OCI-LY3 (cell line): ENCODE measurements at regions not wholly inside any gene's neighbourhood (a gene's known extent, or its start where the extent isn't known, plus 50 kb on each side); places are given as distances from the start of the nearest gene placed in this dataset.

ENCODE experiments used
- H2AFZ ChIP-seq: fragments of 200-600, 300-600 bp; shearing (Covaris generic); 2 replicates; pipeline ENCODE4 v1.6.0; 2014; ENCODE audit warnings: antibody characterized with exemption, low read depth, low read length
- H3K27ac ChIP-seq: fragments of 200-600, 300-600 bp; sonication (generic); 2 replicates; pipeline ENCODE4 v1.5.1; 2014; ENCODE audit warnings: mild to moderate bottlenecking, low read length, moderate library complexity, mixed read lengths
- H3K27me3 ChIP-seq: fragments of 200-600, 300-600 bp; sonication (generic); 2 replicates; pipeline ENCODE4 v1.6.1; 2014; ENCODE audit warnings: low read depth, low read length, mixed read lengths
- H3K36me3 ChIP-seq: fragments of 200-600, 300-600 bp; sonication (generic); replicated peaks from 2 replicates; pipeline ENCODE3; 2014; ENCODE audit warnings: low read depth, low read length, mixed read lengths
- H3K4me1 ChIP-seq: fragments of 300-600, 200-600 bp; sonication (generic); 2 replicates; pipeline ENCODE4 v1.6.1; 2014; ENCODE audit warnings: low read length, mixed read lengths
- H3K4me2 ChIP-seq: fragments of 200-600, 300-600 bp; sonication (generic); 2 replicates; pipeline ENCODE4 v1.6.1; 2014; ENCODE audit warnings: low read length, mixed read lengths
- H3K4me3 ChIP-seq: fragments of 300-600, 200-600 bp; sonication (generic); 2 replicates; pipeline ENCODE4 v1.5.1; 2014; ENCODE audit warnings: antibody characterized with exemption, mild to moderate bottlenecking, low read length, moderate library complexity
- H3K79me2 ChIP-seq: fragments of 300-600, 200-600 bp; shearing (Covaris generic); 2 replicates; pipeline ENCODE4 v1.6.1; 2014; ENCODE audit warnings: mild to moderate bottlenecking, low read length, mixed read lengths
- H3K9ac ChIP-seq: fragments of 300-600, 200-600 bp; shearing (Covaris generic); 2 replicates; pipeline ENCODE4 v1.6.0; 2014; ENCODE audit warnings: mild to moderate bottlenecking, low read length, moderate library complexity
- H3K9me3 ChIP-seq: fragments of 200-600, 300-600 bp; shearing (Covaris generic); 2 replicates; pipeline ENCODE4 v1.6.1; 2014; ENCODE audit warnings: low read length, mixed read lengths; ENCODE audit not compliant: insufficient read depth
- H4K20me1 ChIP-seq: fragments of 200-600, 300-600 bp; sonication (generic); 2 replicates; pipeline ENCODE4 v1.6.1; 2016; ENCODE audit warnings: low read length, mixed read lengths; ENCODE audit not compliant: insufficient read depth
- EZH2phosphoT487 ChIP-seq: fragments of 200-600 bp; shearing (Covaris generic); IDR thresholded peaks from 2 replicates; pipeline ENCODE4 v1.6.1; 2018; ENCODE audit warnings: antibody characterized with exemption, mixed run types, low read depth
- TF ChIP-seq, protein P1 (sequence below): fragments of 200-600, 300-600 bp; sonication (generic); IDR thresholded peaks from 2 replicates; pipeline ENCODE4 v1.5.1; 2014; ENCODE audit warnings: antibody characterized with exemption, low read length, low read depth

DNA sequence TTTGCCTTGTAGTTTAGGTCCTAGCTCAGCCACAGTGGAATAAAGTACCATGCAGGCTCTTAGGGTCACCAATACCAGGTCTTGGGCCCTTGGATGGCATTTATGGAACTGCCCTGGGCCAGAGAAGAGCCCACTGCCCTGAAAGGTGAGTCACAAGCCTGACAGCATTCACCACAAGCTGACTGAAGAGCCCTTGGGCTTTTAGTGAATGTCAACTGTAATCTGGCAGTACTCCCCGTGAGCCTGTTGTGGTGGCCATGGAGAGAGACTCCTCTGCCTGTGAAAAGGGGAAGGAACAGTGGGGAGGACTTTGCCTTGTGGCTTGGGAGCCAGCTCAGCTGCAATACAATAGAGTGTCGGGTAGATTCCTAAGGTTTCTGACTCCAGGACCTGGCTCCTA lies 1389.7 kb downstream of the DSC3 start:
- Histone ChIP-seq H3K9ac (no peak overlapping the region), H3K4me1 (no peaks in the 10 kb centered on the region), H3K9me3 (no peaks in the 10 kb centered on the region), H3K27me3 (no peaks in the 10 kb centered on the region), H3K79me2 (no peaks in the 10 kb centered on the region), H2AFZ (no peak overlapping the region), H3K36me3 (peaks cover 2% of the 10 kb centered on the region), H3K4me2 (no peak overlapping the region), H3K27ac (no peak overlapping the region), H4K20me1 (no peaks in the 10 kb centered on the region), H3K4me3 (no peak overlapping the region)
- TF ChIP-seq, protein P1, sequence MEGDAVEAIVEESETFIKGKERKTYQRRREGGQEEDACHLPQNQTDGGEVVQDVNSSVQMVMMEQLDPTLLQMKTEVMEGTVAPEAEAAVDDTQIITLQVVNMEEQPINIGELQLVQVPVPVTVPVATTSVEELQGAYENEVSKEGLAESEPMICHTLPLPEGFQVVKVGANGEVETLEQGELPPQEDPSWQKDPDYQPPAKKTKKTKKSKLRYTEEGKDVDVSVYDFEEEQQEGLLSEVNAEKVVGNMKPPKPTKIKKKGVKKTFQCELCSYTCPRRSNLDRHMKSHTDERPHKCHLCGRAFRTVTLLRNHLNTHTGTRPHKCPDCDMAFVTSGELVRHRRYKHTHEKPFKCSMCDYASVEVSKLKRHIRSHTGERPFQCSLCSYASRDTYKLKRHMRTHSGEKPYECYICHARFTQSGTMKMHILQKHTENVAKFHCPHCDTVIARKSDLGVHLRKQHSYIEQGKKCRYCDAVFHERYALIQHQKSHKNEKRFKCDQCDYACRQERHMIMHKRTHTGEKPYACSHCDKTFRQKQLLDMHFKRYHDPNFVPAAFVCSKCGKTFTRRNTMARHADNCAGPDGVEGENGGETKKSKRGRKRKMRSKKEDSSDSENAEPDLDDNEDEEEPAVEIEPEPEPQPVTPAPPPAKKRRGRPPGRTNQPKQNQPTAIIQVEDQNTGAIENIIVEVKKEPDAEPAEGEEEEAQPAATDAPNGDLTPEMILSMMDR = no peak
- TF ChIP-seq EZH2phosphoT487 = no peak

DNA sequence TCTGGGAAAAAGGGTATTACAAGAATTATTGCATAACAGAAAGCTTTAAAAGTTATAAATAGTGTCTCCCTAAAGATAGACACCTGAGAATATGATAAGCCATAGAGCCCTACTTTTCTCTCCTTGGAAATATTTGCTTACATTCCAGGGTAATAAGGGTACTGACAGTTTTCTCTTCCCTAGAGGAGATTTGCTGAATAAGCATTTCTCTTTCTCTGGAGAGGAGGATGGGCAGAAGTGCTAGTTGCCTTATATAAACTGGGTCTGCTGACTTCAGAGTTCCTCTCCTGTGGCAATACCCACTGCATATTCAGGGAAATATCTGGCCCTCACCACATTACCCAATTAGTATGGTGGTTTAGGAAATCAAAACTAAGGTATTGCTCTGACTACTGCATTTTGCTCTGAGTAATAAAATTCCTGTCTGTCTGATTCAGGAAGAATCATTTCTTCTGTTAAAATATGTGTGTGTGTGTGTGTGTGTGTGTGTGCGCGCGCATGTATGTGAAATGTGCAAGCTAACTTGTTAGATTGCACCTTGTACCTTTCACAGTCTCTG lies 1391.3 kb downstream of the DSC3 start:
- no peak overlapping the region for H3K4me2 ChIP-seq
- TF ChIP-seq EZH2phosphoT487 = no peak
- TF ChIP-seq, protein P1 = no peak
- no peaks in the 10 kb centered on the region for H3K4me1 ChIP-seq

DNA sequence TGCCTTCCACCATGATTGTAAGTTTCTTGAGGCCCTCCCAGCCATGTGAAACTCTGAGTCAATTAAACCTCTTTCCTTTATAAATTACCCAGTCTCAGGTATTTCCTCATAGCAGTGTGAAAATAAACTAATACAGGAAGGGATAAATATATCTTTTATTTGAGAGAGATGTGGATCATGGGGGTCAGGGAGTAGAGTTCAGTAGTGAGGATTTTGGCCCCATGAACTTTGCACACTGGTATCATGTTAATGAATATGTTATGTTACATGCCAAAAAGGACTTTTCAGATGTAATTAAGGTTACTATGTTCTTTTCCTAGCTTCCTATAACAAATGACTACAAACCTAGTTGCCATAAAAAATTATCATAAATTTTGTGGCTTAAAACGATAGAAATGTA lies 1393.7 kb downstream of the DSC3 start:
- no peak overlapping the region for H3K4me2 ChIP-seq
- peaks cover 2% of the 10 kb centered on the region for H3K36me3 ChIP-seq
- H3K4me1 ChIP-seq = no peaks in the 10 kb centered on the region
- no peaks in the 10 kb centered on the region for H3K79me2 ChIP-seq
- no peaks in the 10 kb centered on the region for H3K9me3 ChIP-seq
- H3K27me3 ChIP-seq = no peaks in the 10 kb centered on the region
- no peak overlapping the region for H3K9ac ChIP-seq
- H3K4me3 ChIP-seq = no peak overlapping the region
- H4K20me1 ChIP-seq = no peaks in the 10 kb centered on the region
- H2AFZ ChIP-seq = no peak overlapping the region
- TF ChIP-seq, protein P1 = no peak
- no peak for TF ChIP-seq EZH2phosphoT487
- H3K27ac ChIP-seq = no peak overlapping the region

More for the DNA sequence above, 1391.3 kb downstream of the DSC3 start:
- Histone ChIP-seq H3K79me2 (no peaks in the 10 kb centered on the region), H3K9me3 (no peaks in the 10 kb centered on the region), H3K4me3 (no peak overlapping the region), H3K27ac (no peak overlapping the region), H4K20me1 (no peaks in the 10 kb centered on the region), H2AFZ (no peak overlapping the region), H3K36me3 (peaks cover 2% of the 10 kb centered on the region), H3K9ac (no peak overlapping the region), H3K27me3 (no peaks in the 10 kb centered on the region)

DNA sequence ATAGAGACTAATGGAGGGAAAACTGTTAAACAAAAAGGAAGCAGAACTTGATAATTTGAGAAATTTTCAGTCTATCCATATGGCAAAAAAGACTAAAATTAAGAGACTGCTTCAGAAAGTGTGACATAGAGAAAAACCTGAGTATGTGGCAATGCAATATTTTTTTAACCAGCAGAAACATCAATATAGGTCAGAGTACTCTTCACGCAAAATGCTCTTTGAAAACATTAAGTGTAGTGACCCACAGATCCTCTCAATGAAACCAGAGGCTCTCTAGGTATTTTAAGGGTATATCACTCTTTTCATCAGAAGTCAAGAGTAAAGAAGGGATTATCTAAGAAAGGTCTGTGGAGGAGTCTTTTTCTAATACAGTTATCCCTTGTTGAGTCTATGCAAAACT lies 1394.8 kb downstream of the DSC3 start:
- H3K4me1 ChIP-seq = no peaks in the 10 kb centered on the region
- no peak overlapping the region for H2AFZ ChIP-seq
- H3K79me2 ChIP-seq = no peaks in the 10 kb centered on the region
- H3K9me3 ChIP-seq = no peaks in the 10 kb centered on the region
- H3K27me3 ChIP-seq = no peaks in the 10 kb centered on the region
- H4K20me1 ChIP-seq = no peaks in the 10 kb centered on the region
- H3K9ac ChIP-seq = no peak overlapping the region
- no peak overlapping the region for H3K4me3 ChIP-seq
- H3K36me3 ChIP-seq = peaks cover 2% of the 10 kb centered on the region
- no peak for TF ChIP-seq EZH2phosphoT487
- TF ChIP-seq, protein P1 = no peak
- no peak overlapping the region for H3K4me2 ChIP-seq
- H3K27ac ChIP-seq = no peak overlapping the region
